HG02938 (cell line): ENCODE measurements at regions not wholly inside any gene's neighbourhood (a gene's known extent, or its start where the extent isn't known, plus 50 kb on each side); places are given as distances from the start of the nearest gene placed in this dataset.

Source experiments
- ATAC-seq: cut with Tn5 transposase; IDR thresholded peaks from one replicate; pipeline ENCODE4 v1.9.1; 2021; ENCODE audit warnings: mild to moderate bottlenecking, moderate library complexity; ENCODE audit not compliant: unreplicated experiment

GRCh38 chr1:102083192-102083591 is 86.5 kb upstream of the OLFM3 start:
- no peak for ATAC-seq

- no peak for ATAC-seq
These were observed 78.1 kb upstream of the OLFM3 start for GRCh38 chr1:102074874-102075273.

DNA sequence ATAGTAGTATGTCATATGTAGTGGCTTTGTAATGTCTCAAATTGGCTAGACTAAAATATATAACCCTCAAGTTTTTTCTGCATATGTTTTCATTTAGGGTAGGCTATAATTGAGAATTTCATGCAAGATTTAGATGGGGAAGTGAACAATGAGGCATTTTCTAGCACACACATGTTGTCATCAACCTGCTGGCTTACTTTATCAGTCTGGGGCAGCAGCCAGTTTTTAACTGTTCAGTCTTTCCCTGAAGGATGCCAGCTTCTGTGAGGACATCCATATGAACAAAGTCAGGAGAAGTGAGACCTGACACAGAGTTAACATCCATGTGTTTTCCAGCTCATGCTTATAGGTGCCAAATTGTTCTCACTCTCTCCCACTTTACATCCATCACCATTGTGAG is 74.7 kb upstream of the OLFM3 start:
- no peak for ATAC-seq

DNA sequence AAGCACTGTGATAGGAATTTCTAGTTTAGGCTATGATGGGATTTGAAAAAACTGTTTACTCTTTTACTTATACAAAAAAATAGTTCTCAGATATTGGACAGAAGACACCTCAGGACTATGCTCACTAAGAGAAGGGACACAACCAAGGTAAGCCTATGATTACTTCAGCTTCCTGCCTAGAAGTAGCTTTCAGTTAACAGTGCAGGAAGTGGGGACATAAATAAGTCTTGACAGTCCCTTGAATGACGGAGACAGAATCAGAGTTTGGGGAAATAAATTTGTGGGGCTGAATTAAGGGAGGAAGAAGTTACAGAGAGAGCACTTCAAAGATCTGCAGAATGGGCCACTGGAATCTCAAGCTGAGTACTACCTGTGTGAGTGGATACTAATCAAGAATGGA is 53.8 kb upstream of the OLFM3 start:
- no peak for ATAC-seq

- ATAC-seq = no peak
These were observed 51.0 kb upstream of the OLFM3 start for GRCh38 chr1:102047724-102048123.
